CD4-positive, alpha-beta T cell treated with Interleukin-17A for 4 hours (primary cell): ENCODE measurements at regions not wholly inside any gene's neighbourhood (a gene's known extent, or its start where the extent isn't known, plus 50 kb on each side); places are given as distances from the start of the nearest gene placed in this dataset.
"Not testable (repeated sequence)": the region's sequence is repeated elsewhere in the genome, so short reads cannot be mapped to it uniquely, and the experiment has no call there.

Experiments
- DNase-seq: peaks from one replicate; pipeline ENCODE4 v3.0.0-alpha.2; 2020; ENCODE audit warnings: mixed read lengths

DNA sequence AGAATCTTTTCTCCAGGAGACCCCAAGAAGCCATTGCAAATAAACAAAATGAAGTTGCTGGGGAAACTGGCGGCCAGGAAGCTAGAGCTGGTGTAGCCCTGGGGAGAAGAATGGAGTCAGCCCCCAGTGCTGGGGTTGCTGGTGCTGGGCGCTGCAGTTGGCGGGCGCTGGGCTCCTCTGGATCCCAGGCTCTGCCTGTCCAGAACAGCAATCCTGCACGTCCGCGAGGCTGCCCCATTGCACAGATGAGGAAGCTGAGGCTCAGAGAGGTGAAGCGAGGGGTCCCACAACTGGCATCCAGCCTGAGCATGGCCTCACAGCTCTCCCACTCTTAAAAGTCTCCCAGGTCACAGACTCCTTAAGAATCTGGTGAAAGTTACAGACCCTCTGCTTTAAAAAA, 161.1 kb downstream of the OR4M2 start:
- DNase-seq: no peak

GRCh38 chr15:22242311-22242710, 162.0 kb downstream of the OR4M2 start:
- not testable (repeated sequence) for DNase-seq

DNA sequence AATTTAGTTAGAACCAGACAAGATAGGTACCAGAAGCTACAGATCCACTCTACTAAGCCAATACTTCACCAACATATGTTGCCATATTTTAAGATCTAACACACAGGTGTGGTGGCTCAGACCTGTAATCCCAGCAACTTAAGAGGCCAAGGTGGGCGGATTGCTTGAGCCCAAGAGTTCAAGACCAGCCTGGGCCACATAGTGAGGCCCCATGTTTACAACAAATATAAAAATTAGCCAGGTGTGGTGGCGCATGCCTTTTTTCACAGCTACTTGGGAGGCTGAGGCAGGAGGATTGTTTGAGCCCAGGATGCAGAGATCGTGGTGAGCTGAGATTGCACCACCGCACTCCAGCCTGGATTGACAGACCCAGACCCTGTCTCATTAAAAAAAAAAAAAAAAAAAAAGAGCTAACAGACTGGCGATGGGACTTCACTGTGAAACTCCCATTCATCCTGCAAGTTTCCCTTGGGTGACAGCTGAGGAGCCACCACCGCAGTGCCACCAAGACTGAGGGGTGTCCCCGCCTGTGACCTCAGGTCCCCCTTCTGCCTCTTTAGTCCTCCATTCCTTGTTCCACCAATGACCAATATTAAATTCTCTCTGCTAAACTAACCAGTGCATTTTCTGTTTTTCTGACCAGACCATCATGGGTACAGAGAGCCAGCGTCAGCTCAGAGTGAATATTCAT, 163.3 kb downstream of the OR4M2 start:
- DNase-seq: no peak

- DNase-seq: not testable (repeated sequence)
Observed at GRCh38 chr15:22249511-22249910, 169.2 kb downstream of the OR4M2 start.

GRCh38 chr15:22250501-22251290, 170.4 kb downstream of the OR4M2 start:
- not testable (repeated sequence) for DNase-seq

GRCh38 chr15:22251422-22251821, 171.1 kb downstream of the OR4M2 start:
- DNase-seq: no peak

GRCh38 chr15:22252047-22252446, 171.7 kb downstream of the OR4M2 start:
- DNase-seq: not testable (repeated sequence)

- DNase-seq: not testable (repeated sequence)
Observed at GRCh38 chr15:22252521-22252920, 172.2 kb downstream of the OR4M2 start.

DNA sequence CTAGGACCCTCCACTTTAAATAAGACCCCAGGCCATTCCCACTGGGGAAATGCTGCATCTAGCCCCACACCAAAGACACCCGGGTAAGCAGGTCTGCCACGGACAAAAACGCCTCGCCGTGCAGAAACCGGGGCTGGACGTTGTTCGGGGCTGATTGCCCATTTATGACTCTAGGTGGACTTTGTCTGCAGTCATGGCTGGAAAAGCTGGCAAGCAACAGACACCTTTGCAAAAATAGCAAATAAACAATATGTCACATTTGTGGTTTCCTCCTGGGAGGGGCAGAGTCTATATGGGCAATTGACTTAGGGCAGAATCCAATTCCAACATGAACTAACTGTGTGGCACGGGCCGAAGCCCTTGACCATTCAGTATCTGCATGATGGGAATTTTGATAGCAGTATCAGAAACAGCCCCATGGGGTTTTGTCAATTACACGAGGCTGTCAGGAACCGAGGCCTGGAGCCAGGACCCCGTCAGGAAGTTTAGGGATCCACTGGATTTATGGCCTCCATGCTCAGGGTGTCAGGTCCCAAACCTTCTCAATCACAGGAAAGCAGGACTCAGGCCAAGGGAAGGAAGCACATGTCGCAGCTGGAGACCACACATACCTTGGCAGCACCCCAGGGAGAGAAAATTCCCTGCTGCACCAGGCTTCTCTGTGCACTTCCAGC, 172.8 kb downstream of the OR4M2 start:
- not testable (repeated sequence) for DNase-seq

DNA sequence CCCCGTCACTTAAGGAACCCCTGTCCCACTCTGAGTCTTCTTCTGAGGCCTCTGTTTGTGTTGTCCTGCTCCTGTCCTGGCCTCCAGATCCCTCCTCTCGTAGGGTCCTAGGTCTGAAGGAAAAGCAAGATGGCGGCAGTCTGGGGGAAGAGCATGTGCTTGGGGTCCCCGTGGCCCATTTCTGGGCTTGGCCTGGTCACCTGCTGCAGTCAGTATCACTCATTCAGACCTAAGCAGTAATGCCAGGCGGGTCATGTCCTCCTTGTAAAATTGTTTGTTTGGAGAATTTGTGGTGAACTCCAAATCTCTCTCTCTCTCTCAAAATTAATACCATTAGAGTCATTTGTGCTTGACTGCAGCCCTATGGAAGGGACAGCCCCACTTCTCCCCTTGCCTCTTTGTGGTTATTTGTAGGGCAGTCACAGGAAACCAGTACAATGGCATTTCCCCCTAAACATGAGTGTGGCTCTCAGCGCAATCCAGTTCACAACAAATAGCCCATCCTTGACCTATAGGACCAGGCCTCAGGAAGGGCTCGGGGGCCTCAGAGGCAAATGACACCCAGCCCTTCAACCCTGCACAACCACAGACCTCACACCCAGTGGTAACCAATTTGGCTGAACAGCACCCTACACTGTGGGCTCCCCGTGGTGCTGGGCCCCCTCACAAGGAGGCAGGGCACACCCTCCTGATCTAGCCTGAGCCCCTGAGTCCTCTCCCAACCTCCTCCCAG, 173.5 kb downstream of the OR4M2 start:
- no peak for DNase-seq

DNA sequence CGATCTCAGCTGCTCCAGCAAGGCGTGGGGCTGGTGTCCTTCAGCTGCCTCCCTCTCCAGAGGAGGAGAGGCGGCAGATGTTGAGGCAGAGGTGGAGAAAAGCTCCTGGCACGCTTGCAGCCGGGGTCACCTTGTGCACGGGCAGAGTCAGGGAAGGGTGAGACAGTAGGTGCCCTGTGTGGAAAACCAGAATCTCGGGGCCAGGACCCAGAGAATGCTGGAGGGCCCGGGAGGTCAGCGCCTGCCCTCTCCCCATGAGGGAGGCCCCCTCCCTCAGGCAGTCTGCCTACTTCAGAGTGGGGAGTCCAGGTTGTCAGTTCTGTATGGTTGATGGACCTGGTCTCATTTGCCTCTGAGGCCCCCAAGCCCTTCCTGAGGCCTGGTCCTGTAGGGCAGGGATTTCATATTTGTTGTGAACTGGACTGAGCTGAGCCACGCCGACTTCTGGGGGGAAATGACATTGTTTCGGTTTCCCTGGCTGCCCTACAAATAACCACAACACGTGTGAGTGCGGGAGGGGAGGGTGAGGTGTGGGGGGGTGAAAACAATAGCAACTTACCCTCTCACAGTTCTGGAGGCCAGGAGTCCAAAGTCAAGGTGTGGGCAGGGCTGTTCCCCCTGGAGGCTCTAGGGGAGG, 174.2 kb downstream of the OR4M2 start:
- not testable (repeated sequence) for DNase-seq

DNA sequence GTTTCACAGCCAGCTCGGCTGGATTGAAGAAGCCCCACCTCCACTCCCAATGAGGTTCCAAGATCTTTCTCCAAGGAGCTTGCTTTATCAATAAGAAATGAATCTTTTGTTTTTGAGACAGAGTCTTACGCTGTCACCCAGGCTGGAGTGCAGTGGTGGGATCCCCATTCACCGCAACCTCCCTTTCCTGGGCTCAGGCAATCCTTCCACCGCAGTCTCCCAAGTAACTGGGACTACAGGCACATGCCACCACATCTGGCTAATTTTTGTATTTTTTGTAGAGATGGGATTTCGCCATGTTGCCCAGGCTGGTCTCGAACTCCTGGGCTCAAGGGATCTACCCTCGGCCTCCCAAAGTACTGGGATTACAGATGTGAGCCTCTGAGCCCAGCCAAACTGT, 175.3 kb downstream of the OR4M2 start:
- DNase-seq: not testable (repeated sequence)

DNA sequence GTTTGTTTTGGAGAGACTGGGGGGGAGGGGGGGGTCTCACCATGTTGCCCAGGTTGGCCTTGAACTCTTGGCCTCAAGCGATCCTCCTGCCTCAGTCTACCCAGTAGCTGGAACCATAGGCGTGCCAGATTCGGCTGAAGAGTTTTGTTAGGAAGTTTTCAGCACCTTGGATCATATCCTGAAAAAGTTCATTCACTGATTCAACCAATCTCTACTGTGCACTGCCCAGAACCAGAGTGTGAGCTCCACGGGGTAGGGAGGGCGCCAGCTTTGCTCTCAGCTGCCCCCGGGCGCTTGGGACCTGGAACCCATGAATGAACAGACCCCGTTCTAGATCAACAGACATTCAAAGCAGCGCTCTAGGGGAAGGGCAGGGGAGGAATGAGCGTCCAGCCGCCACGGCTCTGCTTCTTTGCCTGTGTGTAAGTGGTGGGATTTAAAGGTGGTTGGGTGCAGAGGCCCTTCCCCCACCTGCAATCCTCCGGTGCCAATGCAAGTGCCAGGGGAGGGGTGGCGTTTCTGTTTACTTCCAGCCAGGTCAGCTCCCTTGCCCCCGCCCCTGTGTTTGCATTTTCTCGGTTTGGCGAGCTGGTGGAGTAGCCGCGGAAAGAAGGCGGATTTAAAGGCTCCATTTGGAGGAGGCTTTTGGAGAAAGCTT, 176.2 kb downstream of the OR4M2 start:
- not testable (repeated sequence) for DNase-seq

GRCh38 chr15:22257047-22258008, 177.0 kb downstream of the OR4M2 start:
- DNase-seq: no peak

- no peak for DNase-seq
Observed at GRCh38 chr15:22258009-22258397, 177.7 kb downstream of the OR4M2 start.

- no peak for DNase-seq
Observed at GRCh38 chr15:22258398-22259150, 178.2 kb downstream of the OR4M2 start.

DNA sequence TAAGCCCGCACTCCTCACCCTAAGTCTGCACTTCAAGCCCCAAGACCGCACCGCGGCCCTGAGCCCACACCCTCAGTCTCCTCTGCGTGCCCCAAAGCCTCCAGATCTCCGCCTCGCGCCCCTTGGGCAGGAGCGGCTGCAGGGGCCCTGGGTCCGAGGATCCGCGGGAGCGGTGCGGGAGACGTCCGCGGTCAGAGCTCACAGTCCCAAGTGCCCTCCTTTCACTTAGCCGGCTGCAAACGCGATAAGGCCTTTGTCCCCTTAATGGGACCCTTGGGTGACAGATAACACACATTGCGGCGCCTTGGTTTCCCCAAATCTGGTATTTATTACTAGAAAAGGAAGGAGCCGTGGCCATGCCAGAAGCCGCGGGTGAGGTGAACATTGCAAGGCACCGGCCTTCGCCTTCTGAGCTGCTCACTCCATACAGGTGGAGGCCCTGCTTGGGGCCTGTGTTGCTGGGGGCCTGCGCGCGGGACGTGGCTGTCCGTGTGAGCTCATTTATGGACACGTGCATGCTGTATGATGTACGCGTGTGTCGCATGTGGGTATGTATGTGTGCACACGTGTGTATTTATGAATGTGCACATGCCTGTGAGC, 178.9 kb downstream of the OR4M2 start:
- DNase-seq: not testable (repeated sequence)

DNA sequence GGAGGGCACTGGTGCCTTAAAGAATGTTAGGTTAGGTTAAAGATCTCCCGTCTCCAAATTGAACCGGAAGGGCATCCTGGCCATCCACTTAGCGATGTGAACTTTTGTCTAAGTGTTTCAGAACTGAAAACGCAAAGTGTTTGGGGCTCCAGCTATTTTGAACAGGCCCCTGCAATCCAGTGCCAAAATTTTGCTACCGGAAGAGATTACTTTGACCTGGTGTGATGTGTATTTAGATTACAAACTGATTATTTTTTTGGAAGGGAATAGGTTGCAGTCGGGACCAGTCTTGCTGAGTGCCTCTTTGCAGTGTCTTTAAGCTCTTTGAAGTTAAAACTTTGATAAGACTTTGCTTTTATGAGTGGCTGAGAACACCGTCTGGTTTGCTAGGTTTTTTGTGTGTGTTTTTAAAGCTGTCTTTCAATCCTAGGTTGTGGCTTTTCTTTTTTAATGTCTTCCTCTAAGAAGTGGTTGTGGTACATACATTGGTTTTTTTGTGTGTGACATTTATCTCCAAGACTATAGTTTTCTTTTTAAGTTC, 179.6 kb downstream of the OR4M2 start:
- no peak for DNase-seq

GRCh38 chr15:22262613-22263020, 182.3 kb downstream of the OR4M2 start:
- DNase-seq: peak; percentile 51
